Neural progenitor cell (in vitro differentiated cells): ENCODE measurements at regions not wholly inside any gene's neighbourhood (a gene's known extent, or its start where the extent isn't known, plus 50 kb on each side); places are given as distances from the start of the nearest gene placed in this dataset.

Experiments
- EZH2 ChIP-seq: fragments of 200-600 bp; sonication (generic); IDR thresholded peaks from 2 replicates; pipeline ENCODE4 v1.6.1; 2017; ENCODE audit warnings: antibody characterized with exemption, mild to moderate bottlenecking, moderate library complexity
- TF ChIP-seq, protein P1 (sequence below): fragments of 200-600 bp; sonication (generic); IDR thresholded peaks from 2 replicates; pipeline ENCODE4 v1.5.1; 2017; ENCODE audit warnings: antibody characterized with exemption, mild to moderate bottlenecking

- TF ChIP-seq, protein P1, sequence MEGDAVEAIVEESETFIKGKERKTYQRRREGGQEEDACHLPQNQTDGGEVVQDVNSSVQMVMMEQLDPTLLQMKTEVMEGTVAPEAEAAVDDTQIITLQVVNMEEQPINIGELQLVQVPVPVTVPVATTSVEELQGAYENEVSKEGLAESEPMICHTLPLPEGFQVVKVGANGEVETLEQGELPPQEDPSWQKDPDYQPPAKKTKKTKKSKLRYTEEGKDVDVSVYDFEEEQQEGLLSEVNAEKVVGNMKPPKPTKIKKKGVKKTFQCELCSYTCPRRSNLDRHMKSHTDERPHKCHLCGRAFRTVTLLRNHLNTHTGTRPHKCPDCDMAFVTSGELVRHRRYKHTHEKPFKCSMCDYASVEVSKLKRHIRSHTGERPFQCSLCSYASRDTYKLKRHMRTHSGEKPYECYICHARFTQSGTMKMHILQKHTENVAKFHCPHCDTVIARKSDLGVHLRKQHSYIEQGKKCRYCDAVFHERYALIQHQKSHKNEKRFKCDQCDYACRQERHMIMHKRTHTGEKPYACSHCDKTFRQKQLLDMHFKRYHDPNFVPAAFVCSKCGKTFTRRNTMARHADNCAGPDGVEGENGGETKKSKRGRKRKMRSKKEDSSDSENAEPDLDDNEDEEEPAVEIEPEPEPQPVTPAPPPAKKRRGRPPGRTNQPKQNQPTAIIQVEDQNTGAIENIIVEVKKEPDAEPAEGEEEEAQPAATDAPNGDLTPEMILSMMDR: no peak
- no peak for TF ChIP-seq EZH2
Measured at GRCh38 chr4:141425124-141425523, 204.4 kb downstream of the ZNF330 start.
